ENCODE measurements at regions not wholly inside any gene's neighbourhood (a gene's known extent, or its start where the extent isn't known, plus 50 kb on each side); places are given as distances from the start of the nearest gene placed in this dataset.
"Not testable (repeated sequence)": the region's sequence is repeated elsewhere in the genome, so short reads cannot be mapped to it uniquely, and the experiment has no call there.

GRCh38 chr12:84154991-84155930 is 757.3 kb downstream of the SLC6A15 start:
- DNase-seq; H3K27ac ChIP-seq; H3K36me3 ChIP-seq; H3K4me3 ChIP-seq; H3K4me1 ChIP-seq; H3K9me3 ChIP-seq (replicated peaks); H3K27me3 ChIP-seq: not testable (repeated sequence)

DNA sequence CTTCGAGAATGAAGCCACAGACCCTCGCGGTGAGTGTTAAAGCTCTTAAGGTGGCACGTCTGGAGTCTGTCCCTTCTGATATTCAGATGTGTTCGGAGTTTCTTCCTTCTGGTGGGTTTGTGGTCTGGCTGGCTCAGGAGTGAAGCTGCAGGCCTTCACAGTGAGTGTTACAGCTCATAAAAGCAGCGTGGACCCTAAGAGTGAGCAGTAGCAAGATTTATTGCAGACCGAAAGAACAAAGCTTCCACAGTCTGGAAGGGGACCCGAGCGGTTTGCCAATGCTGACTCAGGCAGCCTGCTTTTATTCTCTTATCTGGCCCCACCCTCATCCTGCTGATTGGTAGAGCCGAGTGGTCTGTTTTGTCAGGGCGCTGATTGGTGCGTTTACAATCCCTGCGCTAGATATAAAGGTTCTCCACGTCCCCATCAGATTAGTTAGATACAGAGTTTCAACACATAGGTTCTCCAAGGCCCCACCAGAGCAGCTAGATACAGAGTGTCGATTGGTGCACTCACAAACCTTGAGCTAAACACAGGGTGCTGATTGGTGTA is 758.1 kb downstream of the SLC6A15 start:
- H3K36me3 ChIP-seq; H3K4me3 ChIP-seq; H3K27me3 ChIP-seq; DNase-seq; H3K27ac ChIP-seq; H3K4me1 ChIP-seq; H3K9me3 ChIP-seq (replicated peaks): not testable (repeated sequence)

- no peaks in the 10 kb centered on the region for H3K27me3 ChIP-seq
- no peaks in the 10 kb centered on the region for H3K36me3 ChIP-seq
- no peak overlapping the region for H3K27ac ChIP-seq
- H3K4me1 ChIP-seq: no peaks in the 10 kb centered on the region
- H3K9me3 ChIP-seq (replicated peaks): no peaks in the 10 kb centered on the region
- no peak overlapping the region for H3K4me3 ChIP-seq
- no peak for DNase-seq
Measured at GRCh38 chr12:84150201-84150600, 762.4 kb downstream of the SLC6A15 start.

- Histone ChIP-seq H3K4me1 (no peaks in the 10 kb centered on the region), H3K36me3 (no peaks in the 10 kb centered on the region), H3K4me3 (no peak overlapping the region), H3K27ac (no peak overlapping the region), H3K9me3 (replicated peaks) (no peaks in the 10 kb centered on the region), H3K27me3 (no peaks in the 10 kb centered on the region)
- DNase-seq: no peak
Measured at GRCh38 chr12:84148335-84148734, 764.3 kb downstream of the SLC6A15 start.

GRCh38 chr12:84136862-84137367 is 775.7 kb downstream of the SLC6A15 start:
- no peak overlapping the region for H3K4me3 ChIP-seq
- no peaks in the 10 kb centered on the region for H3K9me3 ChIP-seq (replicated peaks)
- H3K36me3 ChIP-seq: no peaks in the 10 kb centered on the region
- H3K27me3 ChIP-seq: no peaks in the 10 kb centered on the region
- no peaks in the 10 kb centered on the region for H3K4me1 ChIP-seq
- H3K27ac ChIP-seq: no peak overlapping the region
- DNase-seq: no peak

GRCh38 chr12:84135586-84136279 is 776.9 kb downstream of the SLC6A15 start:
- Histone ChIP-seq H3K4me3 (no peak overlapping the region), H3K27me3 (no peaks in the 10 kb centered on the region), H3K36me3 (no peaks in the 10 kb centered on the region), H3K27ac (no peak overlapping the region), H3K9me3 (replicated peaks) (no peaks in the 10 kb centered on the region), H3K4me1 (no peaks in the 10 kb centered on the region)
- DNase-seq: no peak

DNA sequence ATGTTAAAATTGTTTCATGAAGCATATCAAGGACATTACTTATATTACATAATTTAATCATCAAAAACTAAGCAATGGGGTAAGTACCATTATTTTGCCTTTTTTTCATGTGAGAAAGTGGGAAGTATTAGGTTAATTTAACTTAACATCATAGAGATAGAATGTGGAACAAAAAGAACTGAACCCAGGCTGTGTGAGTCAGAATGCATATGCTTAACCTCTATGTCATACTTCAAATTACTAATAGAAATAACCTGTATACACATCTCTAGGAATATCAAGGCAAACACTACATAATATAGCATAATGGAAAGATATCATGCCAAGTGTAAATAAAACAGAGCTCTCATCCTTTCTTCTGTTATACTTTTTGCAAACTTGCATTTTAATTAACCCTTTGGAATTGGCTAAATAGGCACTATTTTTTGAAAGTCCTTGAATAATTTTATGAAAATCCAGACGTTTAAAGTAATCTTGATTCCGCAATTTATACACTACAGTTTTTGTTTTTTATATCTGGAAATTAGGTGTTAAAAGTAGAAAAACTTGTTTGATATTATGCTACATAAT is 777.7 kb downstream of the SLC6A15 start:
- no peaks in the 10 kb centered on the region for H3K9me3 ChIP-seq (replicated peaks)
- H3K4me3 ChIP-seq: no peak overlapping the region
- H3K27ac ChIP-seq: no peak overlapping the region
- H3K4me1 ChIP-seq: no peaks in the 10 kb centered on the region
- DNase-seq: no peak
- H3K36me3 ChIP-seq: no peaks in the 10 kb centered on the region
- no peaks in the 10 kb centered on the region for H3K27me3 ChIP-seq

- no peak for DNase-seq
- H3K36me3 ChIP-seq: no peaks in the 10 kb centered on the region
- H3K4me3 ChIP-seq: no peak overlapping the region
- H3K27me3 ChIP-seq: no peaks in the 10 kb centered on the region
- no peaks in the 10 kb centered on the region for H3K4me1 ChIP-seq
- no peaks in the 10 kb centered on the region for H3K9me3 ChIP-seq (replicated peaks)
- H3K27ac ChIP-seq: no peak overlapping the region
Measured at GRCh38 chr12:84131076-84131475, 781.5 kb downstream of the SLC6A15 start.

- no peaks in the 10 kb centered on the region for H3K27me3 ChIP-seq
- H3K9me3 ChIP-seq (replicated peaks): no peaks in the 10 kb centered on the region
- no peaks in the 10 kb centered on the region for H3K4me1 ChIP-seq
- H3K27ac ChIP-seq: no peak overlapping the region
- DNase-seq: peak in 1 of 2 experiments; percentile 1
- no peak overlapping the region for H3K4me3 ChIP-seq
- no peaks in the 10 kb centered on the region for H3K36me3 ChIP-seq
Measured at GRCh38 chr12:84128117-84128991, 784.2 kb downstream of the SLC6A15 start.

DNA sequence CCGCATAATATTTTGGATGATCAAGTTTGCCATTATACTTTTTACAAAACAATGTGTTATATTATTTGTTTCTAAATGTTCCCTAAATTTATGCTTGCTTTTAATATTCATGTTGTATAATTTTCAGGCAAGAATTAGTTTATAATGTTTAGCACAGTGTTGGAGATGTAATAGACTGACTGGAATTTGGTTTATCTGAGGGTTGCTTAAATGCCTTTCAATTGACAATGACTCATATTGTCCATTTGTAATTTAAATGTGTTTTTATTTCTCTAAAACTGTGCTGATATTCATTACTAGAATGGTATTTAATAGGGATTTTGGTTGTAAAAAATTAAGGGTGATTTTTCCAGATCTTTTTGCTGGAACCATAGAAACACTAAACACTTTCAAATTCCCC is 788.4 kb downstream of the SLC6A15 start:
- Histone ChIP-seq H3K9me3 (replicated peaks) (no peaks in the 10 kb centered on the region), H3K27ac (no peak overlapping the region), H3K27me3 (no peaks in the 10 kb centered on the region), H3K36me3 (no peaks in the 10 kb centered on the region), H3K4me1 (no peaks in the 10 kb centered on the region), H3K4me3 (no peak overlapping the region)
- no peak for DNase-seq

DNA sequence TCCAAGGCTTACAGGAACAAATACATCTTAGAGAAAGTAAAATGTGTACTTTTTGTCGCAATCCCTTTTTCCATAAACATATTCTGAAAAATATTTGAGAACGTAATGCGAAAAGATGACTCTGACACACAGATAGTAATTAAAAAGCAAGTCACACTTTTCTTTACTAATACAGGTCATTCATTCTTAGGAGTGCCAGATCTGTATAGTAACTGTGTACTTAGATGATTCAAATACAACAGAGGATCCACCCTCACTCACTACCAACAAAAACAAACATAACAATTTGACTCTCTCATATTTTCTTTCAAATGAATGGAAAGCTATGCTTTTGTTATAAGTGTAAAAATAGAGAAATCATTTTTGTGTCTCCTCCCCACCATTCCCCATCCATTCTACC is 795.4 kb downstream of the SLC6A15 start:
- no peak for DNase-seq
- no peak overlapping the region for H3K27ac ChIP-seq

GRCh38 chr12:84113666-84114065 is 798.9 kb downstream of the SLC6A15 start:
- H3K36me3 ChIP-seq: no peaks in the 10 kb centered on the region
- H3K4me1 ChIP-seq: no peaks in the 10 kb centered on the region
- no peak overlapping the region for H3K27ac ChIP-seq
- no peaks in the 10 kb centered on the region for H3K9me3 ChIP-seq (replicated peaks)
- H3K4me3 ChIP-seq: no peak overlapping the region
- DNase-seq: no peak
- no peaks in the 10 kb centered on the region for H3K27me3 ChIP-seq

More for the DNA sequence above, 795.4 kb downstream of the SLC6A15 start:
- Histone ChIP-seq H3K27me3 (no peaks in the 10 kb centered on the region), H3K9me3 (replicated peaks) (no peaks in the 10 kb centered on the region), H3K4me3 (no peak overlapping the region), H3K4me1 (no peaks in the 10 kb centered on the region), H3K36me3 (no peaks in the 10 kb centered on the region)

GRCh38 chr12:84103886-84104285 is 808.7 kb downstream of the SLC6A15 start:
- H3K4me3 ChIP-seq; H3K27ac ChIP-seq; H3K4me1 ChIP-seq; H3K9me3 ChIP-seq (replicated peaks); DNase-seq; H3K27me3 ChIP-seq; H3K36me3 ChIP-seq: not testable (repeated sequence)

DNA sequence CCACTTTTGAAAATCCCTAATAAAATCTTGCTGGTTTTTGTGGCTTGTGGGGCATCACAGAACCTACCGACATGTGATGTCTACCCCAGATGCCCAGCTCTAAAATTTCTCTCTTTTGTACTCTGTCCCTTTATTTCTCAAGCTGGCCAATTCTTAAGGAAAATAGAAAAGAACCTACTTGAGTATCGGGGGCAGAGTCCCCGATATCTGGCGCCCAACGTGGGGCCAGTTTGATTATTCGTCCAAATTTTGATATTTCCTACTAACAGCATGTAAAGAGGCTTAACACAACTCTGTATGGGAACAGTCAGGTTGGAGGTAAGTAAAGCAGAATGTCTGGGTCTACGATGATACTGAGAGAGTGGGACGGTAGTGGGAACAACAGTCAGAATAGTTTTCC is 810.6 kb downstream of the SLC6A15 start:
- not testable (repeated sequence) for H3K4me3 ChIP-seq; H3K9me3 ChIP-seq (replicated peaks); H3K36me3 ChIP-seq; H3K4me1 ChIP-seq; H3K27ac ChIP-seq; DNase-seq; H3K27me3 ChIP-seq
